GF-D8 (cell line): ENCODE measurements at regions not wholly inside any gene's neighbourhood (a gene's known extent, or its start where the extent isn't known, plus 50 kb on each side); places are given as distances from the start of the nearest gene placed in this dataset.
"Not testable (repeated sequence)": the region's sequence is repeated elsewhere in the genome, so short reads cannot be mapped to it uniquely, and the experiment has no call there.

Experiments used
- DNase-seq: peaks from one replicate; lab custom pipeline; 2025; lab: John Stamatoyannopoulos, UW

GRCh38 chr4:37771771-37772170 lies 54.7 kb upstream of the PGM2 start:
- DNase-seq, result no peak

DNA sequence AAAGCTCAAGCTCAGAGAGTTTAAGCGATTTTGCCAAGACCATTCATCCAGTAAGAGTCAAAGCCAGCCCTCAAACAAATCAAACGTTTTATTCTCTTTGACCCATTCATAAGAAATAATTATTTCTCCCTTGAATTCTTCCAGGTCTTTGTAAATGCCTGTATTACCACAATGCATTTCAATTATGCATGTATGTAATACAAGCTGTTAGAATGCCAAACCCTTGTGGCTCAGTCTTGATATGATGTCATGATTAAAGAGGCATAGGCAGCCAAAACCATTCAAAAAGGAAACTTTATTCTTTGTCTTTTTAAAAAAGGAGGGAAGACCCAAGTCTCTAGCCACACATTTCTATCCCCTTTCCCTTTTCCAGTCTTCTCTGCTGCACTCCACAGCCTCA lies 56.5 kb upstream of the PGM2 start:
- DNase-seq, result no peak

GRCh38 chr4:37769391-37769989 lies 57.0 kb upstream of the PGM2 start:
- DNase-seq, result no peak

- DNase-seq, result no peak
Observed at GRCh38 chr4:37767546-37767945, 58.9 kb upstream of the PGM2 start.

DNA sequence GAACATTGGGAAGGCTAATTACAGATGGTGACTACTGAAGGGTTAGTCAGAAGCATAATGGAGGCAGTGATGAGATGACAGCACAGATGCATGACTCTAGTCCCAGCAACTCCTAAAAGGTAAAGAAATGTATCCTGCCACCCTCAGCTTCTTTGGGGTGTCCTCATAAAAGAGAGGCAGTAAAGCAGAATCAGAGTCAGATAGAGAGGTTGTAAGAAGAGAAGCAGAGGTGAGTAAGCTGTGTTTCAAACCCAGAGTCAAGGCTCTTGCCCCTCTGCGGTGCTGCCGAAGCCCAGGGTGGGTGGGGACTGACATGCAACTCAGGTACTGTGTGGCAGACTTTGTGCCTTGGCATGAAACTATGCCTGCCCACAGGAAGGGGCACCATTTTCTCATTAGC lies 59.5 kb upstream of the PGM2 start:
- DNase-seq, result no peak

GRCh38 chr4:37765741-37766140 lies 60.7 kb upstream of the PGM2 start:
- DNase-seq, result no peak

DNA sequence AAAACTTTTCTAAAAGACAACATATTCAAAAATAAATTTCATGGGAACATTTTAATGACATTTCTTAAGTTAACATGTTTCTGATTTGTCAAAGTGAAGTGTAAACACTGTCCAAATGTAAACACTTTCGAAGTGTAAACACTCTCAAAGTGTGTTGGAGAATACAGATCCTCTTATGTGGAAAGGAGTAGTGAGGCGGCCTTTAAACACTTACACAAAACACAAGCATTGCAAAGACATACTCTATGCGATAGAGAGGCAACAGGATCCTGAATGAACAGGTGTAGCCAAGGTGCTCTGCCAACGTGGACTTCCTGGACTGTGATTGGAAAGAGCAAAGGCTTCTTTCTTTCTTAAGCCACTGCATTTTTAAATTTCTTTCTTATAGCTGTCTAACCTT lies 62.7 kb upstream of the PGM2 start:
- DNase-seq, result no peak

- DNase-seq, result no peak
Observed at GRCh38 chr4:37762991-37763368, 63.5 kb upstream of the PGM2 start.

GRCh38 chr4:37762294-37762990 lies 64.0 kb upstream of the PGM2 start:
- DNase-seq, result peak; percentile 24

DNA sequence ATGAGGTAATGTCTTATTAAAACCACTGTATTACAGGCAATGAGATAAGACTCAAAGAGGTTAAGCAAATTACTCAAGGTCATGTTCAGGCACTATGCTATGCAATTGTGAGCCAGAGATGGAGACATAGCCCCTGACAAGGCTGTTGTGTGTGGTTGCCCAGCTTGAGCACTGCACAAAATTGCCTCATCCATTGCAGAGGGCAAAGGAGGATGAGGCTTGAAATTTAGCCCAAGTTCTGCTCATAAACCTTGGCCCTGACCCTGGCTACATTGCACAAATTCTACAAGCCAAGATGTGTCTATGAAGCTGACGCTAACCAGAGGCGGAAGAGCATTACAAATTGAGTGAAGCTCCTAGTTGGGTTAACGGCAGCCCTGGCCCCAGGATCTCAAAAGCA lies 65.6 kb upstream of the PGM2 start:
- peak; percentile 93 for DNase-seq

DNA sequence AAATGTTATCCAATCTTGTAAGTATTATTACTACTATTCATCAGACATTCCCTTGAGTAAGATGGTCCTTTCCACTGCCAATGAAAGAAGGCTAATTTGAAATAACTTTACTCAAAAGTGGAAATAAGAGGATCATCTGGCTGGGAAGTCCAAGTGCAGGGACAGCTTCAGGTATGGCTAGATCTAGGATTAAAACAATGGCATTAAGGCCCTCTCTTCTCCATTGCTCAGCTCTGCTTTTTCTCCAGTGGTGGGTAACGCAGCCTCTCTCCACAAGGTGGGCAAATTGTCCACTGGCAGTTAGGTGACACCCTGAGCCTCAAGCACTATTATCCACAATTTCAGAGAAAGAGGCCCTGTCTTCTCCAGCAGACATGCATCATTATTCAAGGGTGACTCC lies 66.7 kb upstream of the PGM2 start:
- DNase-seq, result no peak

- DNase-seq, result peak; percentile 95
Observed at GRCh38 chr4:37758226-37758625, 68.3 kb upstream of the PGM2 start.

- peak; percentile 81 for DNase-seq
Observed at GRCh38 chr4:37757761-37758160, 68.7 kb upstream of the PGM2 start.

DNA sequence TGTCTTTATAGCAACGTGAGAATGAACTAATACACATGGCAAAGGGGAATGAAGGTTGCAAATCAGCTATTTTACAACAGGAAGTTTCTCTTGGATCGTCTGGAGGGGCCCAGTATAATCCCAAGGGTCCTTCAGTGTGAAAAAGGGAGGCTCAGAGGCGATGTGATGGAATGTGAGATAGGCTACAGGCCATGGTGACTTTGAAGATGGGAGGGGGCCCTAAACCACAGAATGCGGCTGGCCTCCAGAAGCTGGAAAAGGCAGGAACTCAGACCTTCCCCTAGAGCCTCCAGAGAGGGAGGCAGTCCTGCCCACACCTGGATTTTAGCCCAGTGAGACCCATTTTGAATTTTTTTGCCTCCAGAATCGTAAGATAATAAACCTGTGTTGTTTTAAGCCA lies 69.4 kb upstream of the PGM2 start:
- DNase-seq, result peak; percentile 56

- peak; percentile 83 for DNase-seq
Observed at GRCh38 chr4:37754410-37755185, 68.4 kb upstream of the RELL1 start.

DNA sequence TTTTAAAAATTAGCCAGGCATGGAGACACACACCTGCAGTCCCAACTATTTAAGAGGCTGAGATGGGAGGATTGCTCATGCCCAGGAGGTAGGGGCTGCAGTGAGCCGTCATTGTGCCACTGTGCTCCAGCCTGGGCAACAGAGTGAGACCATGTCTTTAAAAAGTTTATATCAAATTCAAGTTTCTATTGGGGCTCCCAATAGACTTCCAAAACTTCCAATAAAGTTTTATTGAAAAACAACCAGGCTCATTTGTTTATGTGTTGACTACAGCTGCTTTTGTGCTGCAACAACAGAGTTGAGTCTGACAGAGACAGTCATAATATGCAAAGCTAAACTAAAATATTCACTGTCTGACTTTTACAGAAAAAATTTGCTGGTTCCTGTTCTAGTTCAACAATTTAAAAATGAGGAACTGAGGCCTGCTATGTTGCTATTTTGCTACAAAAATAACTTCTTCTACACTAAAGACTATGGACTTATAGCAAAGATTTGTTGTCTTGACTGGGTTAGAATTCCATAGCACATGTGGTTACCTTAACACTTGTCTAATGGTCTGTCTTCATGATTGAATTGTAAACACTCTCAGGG lies 63.3 kb upstream of the RELL1 start:
- DNase-seq, result no peak

DNA sequence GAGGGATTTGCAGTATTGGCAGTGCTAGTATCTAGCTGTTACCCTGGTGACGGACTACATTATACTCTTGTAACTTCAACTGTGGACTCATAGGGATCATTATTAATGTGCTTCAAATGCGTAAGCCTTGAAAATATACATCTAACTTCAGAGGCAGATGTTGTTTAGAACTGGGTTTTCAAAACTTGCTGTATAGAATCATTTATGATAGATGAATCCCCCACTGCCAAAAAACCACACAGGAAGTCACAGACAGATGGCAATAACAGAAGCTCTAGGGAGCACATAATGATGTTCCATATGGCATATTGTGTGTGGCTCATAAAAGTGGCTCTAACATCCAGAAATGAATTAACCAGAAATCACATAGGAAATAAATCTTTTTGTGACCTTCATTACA lies 62.3 kb upstream of the RELL1 start:
- DNase-seq, result peak; percentile 88

DNA sequence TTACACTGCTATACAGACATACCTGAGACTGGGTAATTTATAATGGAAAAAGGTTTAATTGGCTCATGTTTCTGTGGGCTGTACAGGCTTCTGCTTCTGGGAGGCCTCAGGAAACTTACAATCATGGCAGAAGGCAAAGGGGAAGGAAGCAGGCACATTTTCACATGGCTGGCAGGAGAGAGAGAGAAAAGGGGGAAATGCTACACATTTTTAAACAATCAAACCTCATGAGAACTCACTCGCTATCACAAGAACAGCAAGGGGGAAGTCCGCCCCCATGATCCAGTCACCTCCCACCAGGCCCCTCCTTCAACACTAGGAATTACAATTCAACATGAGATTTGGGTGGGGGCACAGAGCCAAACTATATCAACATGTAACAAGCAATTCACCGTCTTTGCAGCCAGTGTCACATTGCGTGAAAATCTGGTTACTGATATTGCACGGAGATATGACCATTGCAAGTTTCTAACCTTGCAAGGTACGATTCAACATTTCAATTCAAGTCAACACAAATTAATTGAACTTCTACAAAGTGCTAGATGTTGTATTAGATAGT lies 61.7 kb upstream of the RELL1 start:
- DNase-seq, result peak; percentile 81

- not testable (repeated sequence) for DNase-seq
Observed at GRCh38 chr4:37746852-37747251, 60.7 kb upstream of the RELL1 start.

DNA sequence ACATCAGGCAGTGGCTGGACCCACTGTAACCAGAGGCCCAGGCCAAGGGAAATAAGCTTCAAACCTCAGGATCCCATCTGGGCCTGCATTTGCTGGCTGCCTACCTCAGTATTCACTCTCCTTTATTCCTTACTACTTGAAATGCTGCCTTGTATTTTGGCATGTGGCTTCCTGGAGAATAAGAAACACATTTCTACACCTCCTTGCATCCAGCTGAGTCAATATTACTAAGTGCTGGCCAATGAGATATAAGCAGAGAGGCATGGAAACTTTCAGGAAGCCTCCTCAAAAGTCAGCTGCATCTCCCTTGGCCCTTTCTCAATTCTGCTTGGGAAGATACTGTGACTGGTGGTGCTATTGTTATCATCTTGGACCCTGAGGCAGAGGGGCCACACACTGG lies 59.8 kb upstream of the RELL1 start:
- DNase-seq, result no peak

DNA sequence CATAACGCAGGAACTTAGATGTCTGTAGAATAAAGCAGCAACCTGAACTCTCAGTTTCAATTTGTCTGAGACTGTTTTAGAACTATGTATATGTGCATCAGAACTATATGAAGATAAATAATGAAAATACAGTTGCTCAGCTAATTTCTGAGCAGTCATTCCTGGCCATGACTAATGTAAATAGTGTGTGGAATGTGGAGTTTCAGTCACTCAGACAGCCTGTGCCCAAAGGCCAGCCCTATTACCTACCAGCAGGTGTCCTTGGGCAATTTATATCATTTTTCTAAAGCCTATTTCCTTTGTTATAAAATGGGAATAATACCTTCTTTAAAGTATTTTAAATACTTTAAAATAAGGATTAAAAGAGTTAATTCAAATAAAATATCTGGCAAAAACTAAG lies 56.0 kb upstream of the RELL1 start:
- DNase-seq, result no peak

DNA sequence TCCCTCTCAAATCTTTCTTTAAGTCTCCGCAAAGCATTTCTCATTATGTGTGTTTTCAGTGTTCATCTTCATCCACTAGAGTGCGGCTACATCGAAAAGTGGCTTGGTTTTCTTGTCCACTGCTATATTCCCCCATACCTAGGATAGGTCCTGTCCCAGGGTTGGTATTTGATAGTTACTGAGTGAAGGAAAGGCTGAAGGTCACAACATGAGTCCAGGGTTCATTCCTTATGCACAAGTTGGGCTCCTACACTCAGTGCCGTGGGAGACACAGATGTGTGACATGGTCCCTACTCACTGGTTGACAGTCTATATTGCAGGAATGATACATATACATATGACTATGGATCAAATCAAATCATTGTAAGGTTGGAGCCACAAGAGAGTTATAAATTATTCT lies 55.4 kb upstream of the RELL1 start:
- no peak for DNase-seq

- DNase-seq, result no peak
Observed at GRCh38 chr4:37740546-37740945, 54.4 kb upstream of the RELL1 start.
